ENCODE measurements at regions not wholly inside any gene's neighbourhood (a gene's known extent, or its start where the extent isn't known, plus 50 kb on each side); places are given as distances from the start of the nearest gene placed in this dataset.

DNA sequence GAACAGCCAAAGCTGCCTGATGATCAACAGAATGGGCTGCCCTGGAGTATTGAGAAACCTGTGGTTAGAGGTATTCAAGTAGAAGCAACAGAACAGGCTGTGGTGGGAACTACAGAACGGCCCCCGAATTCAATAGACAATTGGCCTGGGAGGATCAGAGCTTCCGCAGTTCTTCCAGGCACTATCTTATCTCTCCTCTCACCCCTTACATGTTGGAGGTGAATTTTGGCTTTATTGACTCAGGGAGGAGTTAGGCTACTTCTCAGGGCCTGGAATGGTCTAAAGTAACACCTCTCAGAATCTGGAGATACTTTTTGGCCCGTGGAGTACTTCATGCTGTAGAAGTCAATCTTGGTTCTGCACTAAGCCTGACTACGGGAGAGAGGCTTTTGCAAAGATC, 253.0 kb downstream of the PRDM2 start:
- no peak for DNase-seq (ENCODE audit: extremely low read depth, insufficient read length)
- Histone ChIP-seq H3K27me3 (replicated peaks; ENCODE audit: control insufficient read depth, insufficient read depth, low read length) (no peaks in the 10 kb centered on the region), H3K4me3 (replicated peaks; ENCODE audit: low read depth, low read length) (no peak overlapping the region), H3K36me3 (ENCODE audit: control insufficient read depth, insufficient read depth, low read length) (no peaks in the 10 kb centered on the region)
- TF ChIP-seq, protein P1, sequence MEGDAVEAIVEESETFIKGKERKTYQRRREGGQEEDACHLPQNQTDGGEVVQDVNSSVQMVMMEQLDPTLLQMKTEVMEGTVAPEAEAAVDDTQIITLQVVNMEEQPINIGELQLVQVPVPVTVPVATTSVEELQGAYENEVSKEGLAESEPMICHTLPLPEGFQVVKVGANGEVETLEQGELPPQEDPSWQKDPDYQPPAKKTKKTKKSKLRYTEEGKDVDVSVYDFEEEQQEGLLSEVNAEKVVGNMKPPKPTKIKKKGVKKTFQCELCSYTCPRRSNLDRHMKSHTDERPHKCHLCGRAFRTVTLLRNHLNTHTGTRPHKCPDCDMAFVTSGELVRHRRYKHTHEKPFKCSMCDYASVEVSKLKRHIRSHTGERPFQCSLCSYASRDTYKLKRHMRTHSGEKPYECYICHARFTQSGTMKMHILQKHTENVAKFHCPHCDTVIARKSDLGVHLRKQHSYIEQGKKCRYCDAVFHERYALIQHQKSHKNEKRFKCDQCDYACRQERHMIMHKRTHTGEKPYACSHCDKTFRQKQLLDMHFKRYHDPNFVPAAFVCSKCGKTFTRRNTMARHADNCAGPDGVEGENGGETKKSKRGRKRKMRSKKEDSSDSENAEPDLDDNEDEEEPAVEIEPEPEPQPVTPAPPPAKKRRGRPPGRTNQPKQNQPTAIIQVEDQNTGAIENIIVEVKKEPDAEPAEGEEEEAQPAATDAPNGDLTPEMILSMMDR (IDR thresholded peaks at IDR 0.05; ENCODE audit: insufficient read depth, low read length, poor library complexity, severe bottlenecking), result no peak

DNA sequence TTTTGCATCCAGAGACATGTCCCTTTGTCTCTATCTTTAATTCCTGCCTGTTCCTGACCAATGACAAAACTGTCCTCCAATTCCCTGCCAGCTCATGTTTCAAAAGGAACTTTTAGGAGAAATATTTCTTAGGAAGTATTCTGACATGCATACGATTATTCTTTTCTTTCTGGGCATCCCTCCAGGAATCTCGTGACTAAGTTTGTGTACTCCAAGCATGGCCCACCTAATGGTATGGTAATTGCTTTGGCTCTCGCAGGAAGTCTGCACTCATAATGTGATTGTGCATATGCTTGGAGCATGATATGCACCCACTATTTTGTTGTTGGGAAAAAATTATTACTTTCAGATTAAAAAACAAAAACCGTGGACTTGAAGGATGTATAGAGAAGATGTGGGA, 256.4 kb downstream of the PRDM2 start:
- TF ChIP-seq, protein P1 (IDR thresholded peaks at IDR 0.05; ENCODE audit: insufficient read depth, low read length, poor library complexity, severe bottlenecking), result no peak
- no peak overlapping the region for H3K4me3 ChIP-seq (replicated peaks; ENCODE audit: low read depth, low read length)
- DNase-seq (ENCODE audit: extremely low read depth, insufficient read length), result no peak
- H3K27me3 ChIP-seq (replicated peaks; ENCODE audit: control insufficient read depth, insufficient read depth, low read length), result no peaks in the 10 kb centered on the region
- H3K36me3 ChIP-seq (ENCODE audit: control insufficient read depth, insufficient read depth, low read length), result no peaks in the 10 kb centered on the region

DNA sequence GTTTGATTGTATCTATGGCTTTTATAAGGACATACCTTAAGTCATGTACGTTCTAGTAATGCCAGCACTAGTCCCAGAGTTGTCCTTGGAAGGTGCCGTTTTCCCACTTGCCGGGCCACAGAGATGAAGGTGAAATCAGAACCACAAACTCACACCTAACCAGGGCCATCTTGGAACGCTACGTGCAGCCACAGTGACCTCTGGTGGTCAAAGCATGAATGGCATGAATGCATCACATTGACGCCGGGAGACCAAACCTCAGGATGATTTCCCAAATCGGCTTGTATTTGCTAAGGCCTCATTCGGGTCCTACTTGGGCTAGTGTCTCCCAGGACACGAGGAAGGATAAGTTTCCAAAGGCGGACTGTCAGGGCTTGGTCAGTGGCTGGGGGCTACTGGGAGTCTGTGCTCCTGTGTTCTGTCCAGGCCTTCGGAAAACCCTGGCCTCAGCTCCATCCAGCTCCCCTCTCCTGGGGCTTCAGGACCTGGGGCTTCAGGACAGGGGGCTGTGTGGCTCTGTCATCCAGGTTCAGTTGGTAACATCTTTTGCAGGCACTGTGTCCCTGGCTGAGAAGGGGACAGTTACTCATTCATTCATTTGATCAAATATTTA, 260.5 kb downstream of the PRDM2 start:
- H3K36me3 ChIP-seq (ENCODE audit: control insufficient read depth, insufficient read depth, low read length), result no peaks in the 10 kb centered on the region
- no peaks in the 10 kb centered on the region; the same call in none of the 2 replicates for H3K27me3 ChIP-seq (replicated peaks; ENCODE audit: control insufficient read depth, insufficient read depth, low read length)
- peak; percentile 4 for DNase-seq (ENCODE audit: extremely low read depth, insufficient read length)
- TF ChIP-seq, protein P1 (IDR thresholded peaks at IDR 0.05; ENCODE audit: insufficient read depth, low read length, poor library complexity, severe bottlenecking), result peak; percentile 91
- H3K4me3 ChIP-seq (replicated peaks; ENCODE audit: low read depth, low read length), result no peak overlapping the region

DNA sequence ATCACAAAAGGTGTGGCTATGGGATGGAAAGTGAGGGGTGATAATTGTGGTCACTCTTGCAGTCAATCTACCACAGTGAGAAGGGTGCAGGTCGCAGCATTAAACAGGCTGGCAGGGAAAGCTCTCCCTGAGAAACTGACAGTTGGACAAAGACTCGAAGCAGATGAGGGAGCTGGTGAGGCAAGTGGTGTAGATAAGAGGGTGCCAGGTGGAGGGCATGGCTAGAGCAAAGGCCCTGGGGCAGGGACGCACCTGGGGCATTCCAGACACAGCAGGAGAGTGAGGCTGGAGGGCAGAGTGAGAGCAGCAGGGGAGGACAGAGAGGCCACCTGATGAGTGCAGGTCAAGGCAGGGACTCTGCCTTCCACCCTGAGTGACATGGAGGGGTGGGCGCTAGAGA, 264.8 kb downstream of the PRDM2 start:
- no peaks in the 10 kb centered on the region; the same call in none of the 2 replicates for H3K27me3 ChIP-seq (replicated peaks; ENCODE audit: control insufficient read depth, insufficient read depth, low read length)
- H3K4me3 ChIP-seq (replicated peaks; ENCODE audit: low read depth, low read length), result no peak overlapping the region
- no peaks in the 10 kb centered on the region for H3K36me3 ChIP-seq (ENCODE audit: control insufficient read depth, insufficient read depth, low read length)
- no peak for DNase-seq (ENCODE audit: extremely low read depth, insufficient read length)
- TF ChIP-seq, protein P1 (IDR thresholded peaks at IDR 0.05; ENCODE audit: insufficient read depth, low read length, poor library complexity, severe bottlenecking), result no peak

DNA sequence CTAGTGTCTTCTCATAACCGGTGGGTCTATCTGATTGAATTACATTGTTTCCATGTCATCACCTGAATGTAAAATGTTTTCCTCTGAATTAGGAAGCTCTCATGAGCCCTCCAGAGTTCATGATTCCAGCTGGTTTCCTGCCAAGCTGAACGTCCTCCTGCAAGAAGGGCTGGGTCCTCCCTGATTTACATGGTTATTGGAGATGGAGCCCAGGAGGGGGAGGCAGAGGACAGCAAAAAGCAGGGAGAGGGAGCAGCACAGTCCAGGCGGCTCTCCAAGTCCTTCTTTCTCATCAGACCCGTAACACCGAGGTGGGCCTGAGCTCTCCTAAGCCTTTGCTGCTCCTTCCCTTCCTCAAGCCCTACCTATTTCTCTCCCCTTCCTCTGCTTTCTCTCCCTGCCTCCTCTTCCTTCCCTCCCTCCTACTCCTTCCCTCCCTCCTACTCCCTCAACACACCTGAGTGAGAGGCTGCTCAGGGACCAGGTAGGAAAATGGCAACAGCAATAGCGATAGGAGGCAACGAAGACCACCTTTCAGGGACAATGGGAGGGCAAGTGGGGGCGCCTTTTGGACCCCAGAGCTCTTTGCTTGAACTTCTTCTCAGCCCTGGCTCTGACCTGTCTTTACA, 265.9 kb downstream of the PRDM2 start:
- no peak for DNase-seq (ENCODE audit: extremely low read depth, insufficient read length)
- TF ChIP-seq, protein P1 (IDR thresholded peaks at IDR 0.05; ENCODE audit: insufficient read depth, low read length, poor library complexity, severe bottlenecking), result peak; percentile 31
- Histone ChIP-seq H3K27me3 (replicated peaks; ENCODE audit: control insufficient read depth, insufficient read depth, low read length) (no peaks in the 10 kb centered on the region; the same call in none of the 2 replicates), H3K4me3 (replicated peaks; ENCODE audit: low read depth, low read length) (no peak overlapping the region), H3K36me3 (ENCODE audit: control insufficient read depth, insufficient read depth, low read length) (no peaks in the 10 kb centered on the region)
